Esophagus squamous epithelium (tissue), 4 donors: ENCODE measurements at regions not wholly inside any gene's neighbourhood (a gene's known extent, or its start where the extent isn't known, plus 50 kb on each side); places are given as distances from the start of the nearest gene placed in this dataset.

ENCODE experiments used
- CTCF ChIP-seq, 6 experiments: fragments of 450-650 bp in 4 of 6; fragments of 200-600 bp in 2 of 6; sonication (generic) in 2 of 6; IDR thresholded peaks; one replicate each; pipeline ENCODE4 v1.5.1; 2016 to 2019; ENCODE audit warnings: antibody characterized with exemption in 6 of 6, mild to moderate bottlenecking in 4 of 6, moderate library complexity in 4 of 6
- POLR2A ChIP-seq, 4 donors: fragments of 450-650 bp; IDR thresholded peaks; one replicate each; pipeline ENCODE4 v1.6.1; 2017; ENCODE audit warnings: antibody characterized with exemption in 4 of 4, mild to moderate bottlenecking in 4 of 4, moderate library complexity in 3 of 4

- TF ChIP-seq CTCF (IDR thresholded peaks at IDR 0.05) (no peak), POLR2A (IDR thresholded peaks at IDR 0.05) (no peak)
These were observed 133.4 kb downstream of the LACC1 start for GRCh38 chr13:44012910-44013757.
